Activated effector memory CD4-positive, alpha-beta T cell treated with anti-CD3 and anti-CD28 coated beads, Interleukin-2, amount 50 U/mL, for 16 hours (primary cell): ENCODE measurements at regions not wholly inside any gene's neighbourhood (a gene's known extent, or its start where the extent isn't known, plus 50 kb on each side); places are given as distances from the start of the nearest gene placed in this dataset.
A peak's percentile ranks its signal among the peaks of the same experiment; 100 is the strongest.
"Not testable (repeated sequence)": the region's sequence is repeated elsewhere in the genome, so short reads cannot be mapped to it uniquely, and the experiment has no call there.

ENCODE experiments used
- DNase-seq: peaks from one replicate; pipeline ENCODE4 v3.0.0-alpha.2; 2020

GRCh38 chr17:21470422-21470821 is 94.3 kb downstream of the KCNJ12 start:
- DNase-seq, result not testable (repeated sequence)

DNA sequence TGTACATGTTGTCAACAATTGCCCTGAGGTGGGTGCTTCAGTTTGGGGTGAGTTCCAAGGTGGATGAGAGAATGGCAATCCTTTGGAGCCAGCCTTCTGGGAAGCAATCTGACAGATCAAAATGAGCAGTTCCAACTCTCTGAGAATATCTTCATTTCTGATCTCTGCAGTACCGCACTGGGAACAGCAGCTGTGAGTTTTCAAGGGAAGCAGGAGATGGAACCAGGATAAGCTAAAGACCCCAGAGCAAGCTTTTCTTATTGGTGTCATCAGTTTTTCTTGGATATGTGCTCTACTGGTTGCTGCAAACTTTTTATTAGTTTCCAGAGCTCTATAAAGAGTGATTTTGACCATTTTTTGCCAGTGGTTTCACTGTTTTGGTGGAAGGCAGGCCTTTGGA is 94.7 kb downstream of the KCNJ12 start:
- DNase-seq, result no peak

DNA sequence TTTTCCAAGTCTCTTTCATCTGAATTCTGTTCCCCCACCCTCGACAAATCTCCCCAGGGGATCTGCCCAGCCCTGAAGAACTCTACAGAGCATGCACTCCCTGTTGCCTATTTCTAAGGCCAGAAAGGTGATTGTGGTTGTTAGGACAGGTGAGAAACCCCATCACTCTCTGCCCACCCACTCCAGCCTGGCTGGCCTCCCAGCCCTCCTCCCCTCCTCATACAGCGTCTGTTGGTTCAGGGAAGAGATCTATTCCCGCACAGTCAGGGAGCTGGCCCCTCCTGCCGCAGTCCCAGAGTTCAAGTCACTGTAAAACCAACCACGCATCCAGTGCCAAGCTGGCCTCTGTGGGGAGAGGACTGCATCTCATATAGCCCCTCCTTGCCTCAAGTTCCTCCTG is 98.7 kb downstream of the KCNJ12 start:
- no peak for DNase-seq

DNA sequence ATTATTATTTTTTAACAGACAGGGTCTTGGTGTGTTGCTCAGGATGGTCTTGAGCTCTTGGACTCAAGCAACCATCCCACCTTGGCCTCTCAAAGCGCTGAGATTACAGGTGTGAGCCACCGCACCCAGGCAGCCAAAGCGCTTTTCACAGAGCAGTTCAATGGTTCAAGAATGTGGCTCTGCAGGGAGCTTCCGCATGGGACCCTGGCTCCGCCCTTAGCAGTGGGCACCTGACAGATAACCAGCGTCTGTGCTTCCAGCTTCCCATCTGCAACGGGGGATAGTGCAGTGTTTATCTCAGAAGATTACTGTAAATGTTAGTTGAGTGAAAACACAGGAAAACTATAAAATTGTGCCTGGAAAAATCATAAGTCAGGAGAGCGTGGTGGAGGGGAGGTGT is 99.4 kb downstream of the KCNJ12 start:
- DNase-seq, result no peak

DNA sequence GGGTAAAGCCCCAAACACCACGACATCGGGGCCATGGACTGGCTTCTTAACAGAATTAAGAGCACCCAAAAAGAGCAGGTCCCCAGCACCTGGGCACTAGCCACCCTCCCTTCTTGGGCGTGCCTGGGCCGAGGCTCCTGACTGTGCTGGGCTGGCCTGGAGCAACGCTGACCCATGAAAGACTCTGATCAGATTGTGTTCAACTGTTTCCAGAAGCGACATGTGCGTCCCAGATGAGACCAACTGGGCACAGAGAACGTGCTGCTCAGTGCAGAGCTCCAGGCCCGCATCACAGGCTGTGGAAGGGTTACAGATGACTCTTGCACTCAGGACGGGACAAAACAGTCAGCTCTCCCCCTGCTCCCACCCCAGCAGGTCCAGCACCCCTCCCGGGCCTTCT is 100.7 kb downstream of the KCNJ12 start:
- DNase-seq, result no peak

- no peak for DNase-seq
Observed at GRCh38 chr17:21482189-21482865, 106.2 kb downstream of the KCNJ12 start.

DNA sequence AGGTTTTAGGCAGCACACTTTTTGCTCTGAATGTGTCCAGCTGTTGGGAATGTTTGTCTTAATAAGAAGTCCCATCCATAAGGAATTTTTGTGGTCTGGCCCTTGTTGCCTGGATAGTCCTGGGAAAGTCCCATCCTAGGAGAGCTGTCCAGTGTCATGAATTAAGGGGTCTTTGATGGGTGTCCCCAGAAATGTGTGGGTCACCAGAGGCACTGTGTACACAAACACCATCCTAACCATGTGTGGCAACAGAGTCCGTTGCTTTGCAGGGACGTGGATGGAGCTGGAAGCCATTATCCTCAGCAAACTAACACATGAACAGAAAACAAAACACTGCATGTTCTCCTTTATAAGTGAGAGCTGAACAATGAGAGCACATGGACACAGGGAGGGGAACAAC is 111.9 kb downstream of the KCNJ12 start:
- not testable (repeated sequence) for DNase-seq

GRCh38 chr17:21493993-21494392 is 117.8 kb downstream of the KCNJ12 start:
- no peak for DNase-seq

DNA sequence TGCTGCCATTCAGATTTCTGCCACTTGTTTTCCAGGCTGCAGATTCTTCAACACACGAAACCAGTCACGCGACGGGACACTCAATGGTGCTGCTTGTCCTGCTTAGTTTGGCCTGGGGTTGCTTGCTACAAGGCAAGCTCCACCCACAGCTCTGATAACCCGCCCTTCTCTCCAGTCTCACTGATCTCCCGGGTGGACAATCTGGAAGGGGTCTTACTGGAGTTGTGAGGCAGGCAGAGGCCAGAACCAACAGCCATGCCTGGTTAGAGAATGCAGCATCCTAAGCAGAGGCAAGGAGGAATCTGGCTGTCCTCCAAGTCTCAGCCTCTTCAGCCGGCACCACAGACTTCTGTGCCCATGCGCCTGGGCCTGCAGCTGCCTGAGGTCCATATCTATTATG is 119.1 kb downstream of the KCNJ12 start:
- no peak for DNase-seq

- no peak for DNase-seq
Observed at GRCh38 chr17:21500064-21500463, 123.9 kb downstream of the KCNJ12 start.

- not testable (repeated sequence) for DNase-seq
Observed at GRCh38 chr17:21501927-21502700, 126.0 kb downstream of the KCNJ12 start.

DNA sequence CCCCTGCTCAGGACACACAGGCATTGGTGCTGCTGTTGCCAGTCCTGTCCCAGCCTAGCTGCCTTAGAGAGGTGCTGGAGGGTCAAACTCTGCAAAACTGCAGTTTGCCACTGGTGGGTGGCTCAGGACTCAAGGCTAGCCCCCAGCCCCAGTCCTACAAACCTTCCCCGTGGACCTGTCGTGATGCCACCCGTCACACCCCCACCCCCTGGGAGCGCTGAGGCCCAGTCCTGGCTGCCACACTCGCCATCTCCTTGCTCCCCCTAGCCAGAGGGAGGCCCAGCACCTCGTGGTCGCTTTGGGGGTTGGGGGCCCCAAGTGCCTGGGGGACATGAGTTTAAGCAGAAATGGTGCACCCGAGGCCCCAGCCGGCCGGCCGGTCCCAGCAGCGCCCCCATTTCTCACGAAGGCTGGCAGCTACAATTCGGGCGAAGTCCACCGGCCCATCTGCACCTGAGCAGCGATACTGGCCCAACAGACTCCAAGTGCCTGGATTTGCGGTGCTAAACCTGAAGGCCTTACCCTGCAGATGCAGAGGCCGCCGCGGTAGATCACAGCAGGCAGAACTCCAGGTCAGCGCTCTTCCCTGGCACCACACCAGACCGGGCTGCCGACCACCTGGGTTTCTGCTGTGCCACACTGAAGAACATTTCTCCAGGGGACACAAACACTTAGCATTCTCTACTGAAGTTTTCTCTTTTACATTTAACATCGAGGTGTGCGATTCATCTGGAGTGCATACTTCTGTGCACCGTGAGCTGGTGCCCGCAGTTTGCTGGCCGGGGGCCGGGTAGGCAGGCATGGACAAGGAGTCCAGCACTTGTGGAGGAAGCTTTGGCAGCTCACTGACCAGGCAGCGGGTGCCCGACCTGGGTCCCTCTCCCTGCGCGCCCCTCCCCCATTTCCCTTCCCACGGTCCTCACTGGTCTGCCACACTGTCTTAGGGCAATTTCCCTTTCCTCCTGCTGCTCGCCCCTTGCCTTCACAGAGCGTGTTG is 130.0 kb downstream of the KCNJ12 start:
- no peak for DNase-seq

GRCh38 chr17:21507806-21508205 is 131.6 kb downstream of the KCNJ12 start:
- not testable (repeated sequence) for DNase-seq

DNA sequence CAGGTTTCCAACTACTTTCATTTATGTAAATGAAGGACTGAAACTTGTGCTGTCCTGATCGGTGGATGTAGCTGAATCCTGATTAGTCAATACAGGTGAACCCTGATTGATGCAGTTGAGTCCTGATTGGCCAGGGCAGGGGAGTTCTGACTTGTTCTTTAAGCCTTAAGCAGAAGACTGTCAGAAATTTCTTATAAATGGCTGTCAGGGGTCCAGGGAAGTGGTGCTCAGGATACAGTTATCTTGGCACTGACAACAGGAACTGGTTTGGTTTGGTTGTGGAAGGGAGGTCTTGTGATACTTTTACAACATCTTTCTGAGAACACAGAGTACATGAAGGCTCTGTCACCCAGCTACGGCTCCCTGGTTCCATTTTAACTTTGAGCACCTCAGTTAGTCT is 132.1 kb downstream of the KCNJ12 start:
- no peak for DNase-seq

GRCh38 chr17:21509356-21509755 is 133.2 kb downstream of the KCNJ12 start:
- DNase-seq, result not testable (repeated sequence)

DNA sequence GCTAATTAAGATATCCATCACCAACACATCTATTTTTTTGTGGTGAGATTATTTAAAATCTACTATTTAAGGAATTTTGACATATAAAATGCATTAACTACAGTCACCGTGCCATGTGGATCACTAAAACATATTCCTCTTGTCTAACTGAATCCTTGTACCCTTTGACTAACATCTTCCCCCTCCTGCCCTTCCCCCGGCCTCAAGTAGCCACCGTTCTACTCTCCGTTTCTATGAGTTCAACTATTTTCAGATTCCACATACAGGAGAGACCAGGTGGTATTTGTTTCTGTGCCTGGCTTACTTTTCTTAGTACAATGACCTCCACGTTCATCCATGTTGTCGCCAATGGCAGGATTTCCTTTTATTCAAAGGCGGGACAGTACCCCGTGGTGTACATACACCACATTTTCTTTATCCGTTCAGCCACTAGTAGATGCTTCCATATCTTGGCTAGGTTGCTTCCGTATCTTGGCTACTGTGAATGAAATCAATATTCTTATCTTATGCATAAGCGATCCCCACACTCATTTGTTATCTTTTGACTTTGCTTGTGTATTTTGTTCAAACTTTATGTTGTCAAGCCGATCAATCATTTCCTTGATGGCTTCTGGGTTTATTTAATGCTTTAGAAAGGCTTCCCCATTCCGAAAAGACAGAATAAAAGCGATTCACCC is 134.7 kb downstream of the KCNJ12 start:
- DNase-seq, result no peak

- peak; percentile 87 for DNase-seq
Observed at GRCh38 chr17:21511363-21512195, 135.4 kb downstream of the KCNJ12 start.

GRCh38 chr17:21512307-21513011 is 136.3 kb downstream of the KCNJ12 start:
- no peak for DNase-seq

DNA sequence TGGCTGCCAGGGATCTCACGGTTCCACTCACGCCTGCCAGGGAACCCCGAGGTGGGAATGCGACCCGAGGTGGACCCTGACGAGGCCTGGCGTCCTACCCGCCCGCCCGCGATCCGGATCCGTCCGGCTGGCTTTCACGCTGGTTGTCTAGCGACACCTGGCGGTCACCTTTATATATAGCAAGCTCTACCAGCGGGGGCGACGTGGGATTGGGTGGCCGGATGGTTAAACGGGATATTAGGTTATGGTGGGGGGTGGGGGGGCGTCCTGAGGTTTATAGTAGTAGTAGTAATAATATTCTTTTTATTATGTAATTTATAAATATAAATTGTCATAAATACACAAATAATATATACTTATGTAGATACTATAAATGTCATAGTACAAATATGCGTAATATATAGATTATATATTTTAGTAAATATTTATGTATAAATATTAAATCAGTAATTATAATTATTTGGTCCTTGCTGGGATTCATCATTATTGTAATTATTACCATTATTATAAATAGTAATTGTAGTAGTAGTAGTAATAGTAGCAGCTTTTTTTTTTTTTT is 136.9 kb downstream of the KCNJ12 start:
- DNase-seq, result peak; percentile 89

DNA sequence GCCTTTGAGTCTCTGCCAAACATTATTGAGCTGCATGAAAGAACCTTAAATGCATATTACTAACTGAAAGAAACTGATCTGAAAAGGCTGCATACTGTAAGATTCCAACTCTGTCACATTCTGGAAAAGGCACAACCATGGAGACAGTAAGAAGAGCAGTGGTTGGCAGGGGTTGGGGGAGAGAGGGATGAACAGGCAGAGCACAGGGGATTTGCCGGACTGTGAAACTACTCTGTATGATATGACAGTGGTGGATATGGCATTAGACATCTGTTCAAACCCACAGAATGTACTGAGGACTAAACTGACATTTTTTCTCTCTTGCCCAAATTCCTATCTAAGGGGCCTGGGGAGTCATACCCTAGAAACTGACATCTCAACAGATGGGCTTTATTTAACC is 138.4 kb downstream of the KCNJ12 start:
- not testable (repeated sequence) for DNase-seq
